OCI-LY7 (cell line): ENCODE measurements at regions not wholly inside any gene's neighbourhood (a gene's known extent, or its start where the extent isn't known, plus 50 kb on each side); places are given as distances from the start of the nearest gene placed in this dataset.

Source experiments
- BruUV-seq: library from RNA; stranded (reverse); fragments of 400-500 nt; replicated peaks from 2 replicates; lab custom pipeline; 2021; lab: Mats Ljungman, UMichigan
- CTCF ChIA-PET: fragments of 300-600 bp; sonication (Branson Sonifier 250); formaldehyde crosslinking; loops from one replicate; lab custom pipeline; 2022; ENCODE audit warnings: antibody characterized with exemption; ENCODE audit not compliant: unreplicated experiment; lab: Charles Lee
- POLR2A ChIA-PET: fragments of 300-600 bp; sonication (Branson Sonifier 250); formaldehyde crosslinking; loops from one replicate; lab custom pipeline; 2022; ENCODE audit warnings: antibody characterized with exemption; lab: Charles Lee
- DNase-seq: peaks from one replicate; pipeline ENCODE4 v3.0.0-alpha.2; 2015; ENCODE audit warnings: low spot score
- H2AFZ ChIP-seq: fragments of 200-600 bp; sonication (generic), shearing (Covaris generic); 2 replicates; pipeline ENCODE4 v1.6.1; 2014; ENCODE audit warnings: mild to moderate bottlenecking, antibody characterized with exemption, low read length, moderate library complexity
- H3K27ac ChIP-seq: fragments of 200-600 bp; sonication (generic); 2 replicates; pipeline ENCODE4 v1.5.1; 2014; ENCODE audit warnings: mixed run types, low read depth, mild to moderate bottlenecking, moderate library complexity, low read length, inconsistent platforms; ENCODE audit not compliant: poor library complexity, severe bottlenecking
- H3K36me3 ChIP-seq: fragments of 200-600 bp; sonication (generic); 2 replicates; pipeline ENCODE4 v1.6.1; 2014; ENCODE audit warnings: mild to moderate bottlenecking, antibody characterized with exemption, low read length, moderate library complexity, mixed read lengths; ENCODE audit not compliant: insufficient read depth
- H3K4me1 ChIP-seq: fragments of 200-600 bp; sonication (generic); 2 replicates; pipeline ENCODE4 v1.5.1; 2014; ENCODE audit warnings: mild to moderate bottlenecking, low read length; ENCODE audit not compliant: insufficient read depth, poor library complexity, severe bottlenecking
- H3K4me2 ChIP-seq: fragments of 200-600 bp; sonication (generic); 2 replicates; pipeline ENCODE4 v1.6.1; 2014; ENCODE audit warnings: mild to moderate bottlenecking, low read length
- H3K4me3 ChIP-seq: fragments of 200-600 bp; sonication (generic); 2 replicates; pipeline ENCODE4 v1.5.1; 2014; ENCODE audit warnings: mild to moderate bottlenecking, low read depth, low read length; ENCODE audit not compliant: poor library complexity, severe bottlenecking
- H3K79me2 ChIP-seq: fragments of 200-600 bp; sonication (generic); 2 replicates; pipeline ENCODE4 v1.6.1; 2016; ENCODE audit warnings: low read depth, mild to moderate bottlenecking, low read length, moderate library complexity, mixed read lengths; ENCODE audit not compliant: insufficient read depth
- H3K9me2 ChIP-seq: fragments of 200-600 bp; sonication (generic); 2 replicates; pipeline ENCODE4 v1.6.1; 2016; ENCODE audit warnings: mild to moderate bottlenecking, low read length, mixed read lengths; ENCODE audit not compliant: insufficient read depth
- H3K9me3 ChIP-seq: fragments of 200-600 bp; sonication (generic); 2 replicates; pipeline ENCODE4 v1.6.1; 2014; ENCODE audit warnings: mild to moderate bottlenecking, mixed run types, low read length, mixed read lengths
- H4K20me1 ChIP-seq: fragments of 200-600 bp; sonication (generic); 2 replicates; pipeline ENCODE4 v1.6.1; 2014; ENCODE audit warnings: mild to moderate bottlenecking, antibody characterized with exemption, low read length, moderate library complexity, mixed read lengths; ENCODE audit not compliant: insufficient read depth
- EZH2phosphoT487 ChIP-seq: fragments of 200-600 bp; sonication (generic); IDR thresholded peaks from 2 replicates; pipeline ENCODE4 v1.6.1; 2018; ENCODE audit warnings: low read depth, borderline replicate concordance, mild to moderate bottlenecking, mixed run types, antibody characterized with exemption, low read length, moderate library complexity, mixed read lengths
- intact Hi-C: fragments of 100-400 bp; cut with micrococcal nuclease; formaldehyde crosslinking; loops from one replicate; pipeline ENCODE4 v1.10.0; 2022; ENCODE audit not compliant: unreplicated experiment
- TF ChIP-seq, protein P1 (sequence below): fragments of 200-600 bp; sonication (generic); conservative IDR thresholded peaks from 2 replicates; pipeline ENCODE4 v1.5.1; 2014; ENCODE audit warnings: mild to moderate bottlenecking, antibody characterized with exemption, low read length, moderate library complexity, mixed read lengths

- Histone ChIP-seq H3K4me3 (no peak overlapping the region), H3K4me1 (no peaks in the 10 kb centered on the region), H2AFZ (no peak overlapping the region), H3K36me3 (no peaks in the 10 kb centered on the region), H3K9me2 (no peaks in the 10 kb centered on the region), H3K79me2 (no peaks in the 10 kb centered on the region), H4K20me1 (no peaks in the 10 kb centered on the region), H3K9me3 (no peaks in the 10 kb centered on the region), H3K4me2 (no peak overlapping the region), H3K27ac (no peak overlapping the region)
- ChIA-PET CTCF (no interaction called here), POLR2A (no interaction called here)
- TF ChIP-seq, protein P1, sequence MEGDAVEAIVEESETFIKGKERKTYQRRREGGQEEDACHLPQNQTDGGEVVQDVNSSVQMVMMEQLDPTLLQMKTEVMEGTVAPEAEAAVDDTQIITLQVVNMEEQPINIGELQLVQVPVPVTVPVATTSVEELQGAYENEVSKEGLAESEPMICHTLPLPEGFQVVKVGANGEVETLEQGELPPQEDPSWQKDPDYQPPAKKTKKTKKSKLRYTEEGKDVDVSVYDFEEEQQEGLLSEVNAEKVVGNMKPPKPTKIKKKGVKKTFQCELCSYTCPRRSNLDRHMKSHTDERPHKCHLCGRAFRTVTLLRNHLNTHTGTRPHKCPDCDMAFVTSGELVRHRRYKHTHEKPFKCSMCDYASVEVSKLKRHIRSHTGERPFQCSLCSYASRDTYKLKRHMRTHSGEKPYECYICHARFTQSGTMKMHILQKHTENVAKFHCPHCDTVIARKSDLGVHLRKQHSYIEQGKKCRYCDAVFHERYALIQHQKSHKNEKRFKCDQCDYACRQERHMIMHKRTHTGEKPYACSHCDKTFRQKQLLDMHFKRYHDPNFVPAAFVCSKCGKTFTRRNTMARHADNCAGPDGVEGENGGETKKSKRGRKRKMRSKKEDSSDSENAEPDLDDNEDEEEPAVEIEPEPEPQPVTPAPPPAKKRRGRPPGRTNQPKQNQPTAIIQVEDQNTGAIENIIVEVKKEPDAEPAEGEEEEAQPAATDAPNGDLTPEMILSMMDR, result no peak
- no peak for TF ChIP-seq EZH2phosphoT487
- intact Hi-C loops, result no loop called here
- no TSS peak for BruUV-seq
- DNase-seq, result no peak
Observed at GRCh38 chr1:78730054-78730453, 80.4 kb downstream of the IFI44 start.

GRCh38 chr1:78731674-78732073 is 82.0 kb downstream of the IFI44 start:
- Histone ChIP-seq H3K4me2 (no peak overlapping the region), H4K20me1 (no peaks in the 10 kb centered on the region), H3K36me3 (no peaks in the 10 kb centered on the region), H3K4me3 (no peak overlapping the region), H2AFZ (no peak overlapping the region), H3K4me1 (no peaks in the 10 kb centered on the region), H3K9me2 (no peaks in the 10 kb centered on the region), H3K9me3 (no peaks in the 10 kb centered on the region), H3K27ac (no peak overlapping the region), H3K79me2 (no peaks in the 10 kb centered on the region)
- no peak for DNase-seq
- intact Hi-C loops, result no loop called here
- TF ChIP-seq EZH2phosphoT487, result no peak
- TF ChIP-seq, protein P1, result no peak
- no TSS peak for BruUV-seq
- ChIA-PET POLR2A (no interaction called here), CTCF (no interaction called here)

DNA sequence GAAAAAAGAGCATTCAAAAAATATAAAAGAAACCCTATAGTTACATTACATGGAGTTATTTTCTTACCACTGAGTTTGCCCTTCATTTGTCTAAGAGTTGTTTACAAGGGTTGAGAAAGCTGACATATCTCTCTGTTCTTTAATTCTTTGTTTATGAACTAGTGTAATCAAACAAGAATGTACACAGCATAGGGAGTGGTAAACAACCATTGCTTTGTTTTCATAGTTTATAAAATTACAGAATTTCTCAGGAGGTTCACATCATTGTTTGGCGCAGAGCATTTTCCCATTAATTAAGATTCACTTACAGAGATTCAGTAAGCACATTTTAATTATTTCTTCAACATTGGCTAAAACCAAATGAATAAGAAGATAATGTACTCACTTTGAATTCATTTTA is 87.6 kb downstream of the IFI44 start:
- no peak for DNase-seq
- ChIA-PET CTCF (no interaction called here), POLR2A (no interaction called here)
- no peaks in the 10 kb centered on the region for H3K36me3 ChIP-seq
- intact Hi-C loops, result no loop called here
- no peak overlapping the region for H3K4me3 ChIP-seq
- H3K9me3 ChIP-seq, result no peaks in the 10 kb centered on the region
- no peak overlapping the region for H2AFZ ChIP-seq
- BruUV-seq, result no TSS peak
- no peaks in the 10 kb centered on the region for H3K9me2 ChIP-seq
- no peak overlapping the region for H3K27ac ChIP-seq
- no peaks in the 10 kb centered on the region for H3K79me2 ChIP-seq
- TF ChIP-seq, protein P1, result no peak
- no peak for TF ChIP-seq EZH2phosphoT487
- no peak overlapping the region for H3K4me2 ChIP-seq
- no peaks in the 10 kb centered on the region for H4K20me1 ChIP-seq
- no peaks in the 10 kb centered on the region for H3K4me1 ChIP-seq
